ENCODE measurements at regions not wholly inside any gene's neighbourhood (a gene's known extent, or its start where the extent isn't known, plus 50 kb on each side); places are given as distances from the start of the nearest gene placed in this dataset.
"Not testable (repeated sequence)": the region's sequence is repeated elsewhere in the genome, so short reads cannot be mapped to it uniquely, and the experiment has no call there.

DNA sequence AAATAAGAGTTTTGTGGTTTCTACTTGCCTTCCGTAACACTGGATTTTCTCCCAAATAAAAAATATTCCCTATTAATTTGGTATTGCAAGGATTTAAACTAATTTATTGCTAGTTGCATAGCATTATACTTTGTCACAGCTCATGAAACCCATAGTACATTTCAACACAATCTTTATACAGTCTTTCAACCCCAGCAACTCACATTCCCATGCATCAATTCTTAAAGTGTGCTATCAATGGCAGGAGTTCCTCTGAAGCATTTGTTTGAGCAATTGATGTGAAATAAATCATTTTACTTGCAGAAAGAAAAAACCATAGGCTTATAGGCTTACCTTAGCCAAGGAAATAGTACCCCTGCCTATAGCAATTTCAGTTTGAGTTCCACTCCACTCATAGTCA, 251.9 kb downstream of the PAPSS1 start:
- no peak for DNase-seq

- DNase-seq, result no peak
Measured at GRCh38 chr4:107467461-107467860, 252.6 kb downstream of the PAPSS1 start.

DNA sequence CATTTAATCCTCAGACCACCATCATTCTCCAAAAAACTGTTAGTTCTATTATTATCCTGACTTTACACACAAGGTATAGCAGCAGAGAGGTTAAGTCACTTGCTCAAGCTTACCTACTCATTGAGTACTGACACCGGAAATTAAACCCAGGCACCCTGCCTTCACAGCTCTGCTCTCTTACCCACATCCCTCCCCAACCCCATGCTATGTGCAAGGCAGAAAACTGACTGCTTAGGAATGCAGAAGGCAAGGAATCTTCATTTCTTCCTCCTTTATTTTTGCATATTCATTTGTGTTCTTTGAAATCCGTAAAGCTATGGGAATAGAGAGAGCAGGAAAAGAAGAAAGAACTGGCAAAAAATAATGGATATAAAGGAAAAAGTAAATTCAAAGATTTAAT, 261.8 kb downstream of the PAPSS1 start:
- no peak for DNase-seq

- DNase-seq, result no peak
Measured at GRCh38 chr4:107453987-107454386, 266.0 kb downstream of the PAPSS1 start.

GRCh38 chr4:107452717-107453630, 267.1 kb downstream of the PAPSS1 start:
- no peak for DNase-seq

GRCh38 chr4:107449611-107450369, 270.2 kb downstream of the PAPSS1 start:
- no peak for DNase-seq

GRCh38 chr4:107442538-107443111, 277.4 kb downstream of the PAPSS1 start:
- DNase-seq, result no peak

DNA sequence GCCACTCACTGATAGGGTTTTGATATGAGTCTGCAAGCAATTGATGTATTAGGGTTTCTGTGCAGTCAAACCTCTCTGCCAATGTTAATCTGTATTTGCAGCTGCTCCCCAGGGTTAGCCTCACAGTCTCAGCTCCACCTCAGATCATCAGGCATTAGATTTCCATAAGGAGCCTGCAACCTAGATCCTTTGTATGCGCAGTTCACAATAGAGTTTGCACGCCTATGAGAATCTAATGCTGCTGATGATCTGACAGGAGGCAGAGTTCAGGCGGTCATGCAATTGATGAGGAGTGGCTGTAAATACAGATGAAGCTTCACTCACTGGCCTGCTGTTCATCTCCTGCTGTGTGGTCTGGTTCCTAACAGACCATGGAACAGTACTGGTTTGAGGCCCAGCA, 280.6 kb downstream of the PAPSS1 start:
- DNase-seq, result no peak

GRCh38 chr4:107436471-107436870, 283.6 kb downstream of the PAPSS1 start:
- DNase-seq, result not testable (repeated sequence)

DNA sequence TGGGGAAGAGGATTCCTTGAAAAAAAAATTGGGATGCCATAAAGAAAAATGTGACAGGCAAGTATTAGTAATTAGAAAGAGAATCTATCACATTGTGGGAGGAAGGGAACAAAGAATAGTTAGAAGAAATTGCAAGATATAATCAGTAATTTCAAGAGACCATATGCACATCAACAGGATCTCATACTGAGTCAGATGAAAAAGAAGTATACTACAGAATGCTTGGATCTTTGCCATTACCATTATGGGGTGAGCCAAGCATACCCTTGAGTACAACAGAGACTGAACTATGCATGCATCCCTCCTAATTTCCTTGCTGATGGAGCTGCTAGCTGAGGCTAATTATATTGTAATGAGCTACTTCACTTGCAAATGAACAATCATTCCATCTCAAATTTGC, 287.6 kb downstream of the PAPSS1 start:
- no peak for DNase-seq

GRCh38 chr4:107423677-107424405, 296.2 kb downstream of the PAPSS1 start:
- DNase-seq, result no peak

- not testable (repeated sequence) for DNase-seq
Measured at GRCh38 chr4:107419536-107419935, 300.5 kb downstream of the PAPSS1 start.

DNA sequence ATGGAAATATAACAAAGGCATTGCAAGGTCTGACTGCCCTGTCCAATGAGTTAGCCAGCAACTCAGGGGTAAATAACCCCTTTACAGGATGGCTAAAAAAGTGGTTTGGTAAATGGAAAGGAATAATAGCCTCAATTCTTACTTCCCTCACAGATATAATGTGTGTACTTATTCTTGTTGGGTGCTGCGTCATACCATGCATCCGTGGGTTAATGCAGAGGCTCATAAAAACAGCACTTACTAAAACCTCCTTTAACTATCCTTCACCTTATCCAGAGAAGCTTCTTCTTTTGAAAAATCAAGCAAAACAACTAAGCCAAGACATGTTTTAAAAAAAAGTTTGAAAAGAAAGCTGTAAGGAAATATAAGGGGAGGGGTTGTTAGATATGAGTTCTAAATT, 301.0 kb downstream of the PAPSS1 start:
- no peak for DNase-seq

DNA sequence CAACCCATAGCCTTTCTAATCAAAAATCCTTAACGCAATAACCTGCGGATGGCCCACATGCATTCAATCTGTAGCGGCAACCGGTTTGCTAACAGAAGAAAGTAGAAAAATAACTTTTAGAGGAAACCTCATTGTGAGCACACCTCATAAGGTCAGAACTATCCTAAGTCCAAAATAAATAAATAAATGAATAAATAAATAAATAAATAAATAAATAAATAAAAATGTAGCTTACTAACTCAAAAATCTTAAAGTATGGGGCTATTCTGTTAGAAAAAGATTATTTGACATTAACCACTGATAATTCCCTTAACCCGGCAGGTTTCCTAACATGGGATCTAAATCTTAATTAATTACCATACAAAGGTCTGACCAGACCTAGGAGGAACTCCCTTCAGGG, 304.5 kb downstream of the PAPSS1 start:
- not testable (repeated sequence) for DNase-seq

DNA sequence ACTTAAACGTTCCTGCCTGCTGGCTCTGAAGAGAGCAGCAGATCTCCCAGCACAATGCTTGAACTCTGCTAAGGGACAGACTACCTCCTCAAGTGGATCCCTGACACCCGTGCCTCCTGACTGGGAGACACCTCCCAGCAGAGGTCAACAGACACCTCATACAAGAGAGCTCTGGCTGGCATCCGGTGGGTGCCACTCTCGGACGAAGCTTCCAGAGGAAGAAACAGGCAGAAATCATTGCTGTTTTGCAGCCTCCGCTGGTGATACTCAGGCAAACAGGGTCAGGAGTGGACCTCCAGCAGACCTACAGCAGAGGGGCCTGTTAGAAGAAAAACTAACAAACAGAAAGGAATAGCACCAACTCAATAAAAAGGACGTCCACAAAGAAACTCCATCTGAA, 310.2 kb downstream of the PAPSS1 start:
- not testable (repeated sequence) for DNase-seq

DNA sequence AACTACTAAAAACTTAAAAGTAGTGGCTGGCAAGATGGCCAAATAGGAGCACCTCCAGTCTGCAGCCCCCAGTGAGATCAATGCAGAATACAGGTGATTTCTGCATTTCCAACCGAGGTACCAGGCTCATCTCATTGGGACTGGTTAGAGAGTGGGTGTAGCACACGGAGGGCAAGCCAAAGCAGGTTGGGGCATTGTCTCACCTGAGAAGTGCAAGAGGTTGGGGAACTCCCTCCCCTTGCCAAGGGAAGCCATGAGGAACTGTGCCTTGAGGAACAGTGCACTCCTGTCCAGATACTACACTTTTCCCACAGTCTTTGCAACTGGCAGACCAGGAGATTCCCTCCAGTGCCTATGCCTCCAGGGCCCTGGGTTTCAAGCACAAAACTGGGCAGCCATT, 311.1 kb downstream of the PAPSS1 start:
- no peak for DNase-seq

DNA sequence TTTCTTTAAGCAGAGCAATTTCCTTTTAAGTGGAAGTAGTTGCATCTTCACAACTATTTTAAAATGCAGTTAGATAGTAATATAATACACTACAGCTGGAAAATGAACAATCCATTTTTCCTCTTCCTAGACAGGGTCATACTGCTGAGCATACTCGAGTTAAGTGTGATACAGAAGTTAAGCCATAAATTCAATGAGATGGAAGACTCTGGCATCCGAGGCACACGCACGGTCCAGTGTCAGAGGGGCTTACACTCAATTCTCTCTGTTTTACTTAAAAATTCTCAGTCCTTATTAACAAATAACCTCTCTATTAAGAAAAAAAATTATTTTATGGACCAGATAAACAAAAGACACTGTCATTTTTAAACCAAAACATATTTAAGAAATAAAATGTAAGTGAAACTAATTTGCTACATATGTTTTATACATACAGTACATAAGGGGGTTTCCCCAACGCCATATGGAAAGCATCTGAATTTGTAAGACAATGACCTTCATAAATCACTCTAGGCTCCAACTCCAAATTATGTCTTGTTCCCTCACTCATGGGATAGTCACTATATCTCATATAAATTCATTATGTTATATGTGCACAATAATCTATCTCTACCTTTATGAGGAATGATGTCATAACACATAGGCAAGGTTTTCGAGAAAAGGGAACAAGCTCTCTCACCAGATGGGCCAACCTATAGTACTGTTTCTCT, 315.3 kb downstream of the PAPSS1 start:
- DNase-seq, result no peak

GRCh38 chr4:107402291-107402690, 317.7 kb downstream of the PAPSS1 start:
- DNase-seq, result no peak

- no peak for DNase-seq
Measured at GRCh38 chr4:107392951-107393350, 327.1 kb downstream of the PAPSS1 start.

DNA sequence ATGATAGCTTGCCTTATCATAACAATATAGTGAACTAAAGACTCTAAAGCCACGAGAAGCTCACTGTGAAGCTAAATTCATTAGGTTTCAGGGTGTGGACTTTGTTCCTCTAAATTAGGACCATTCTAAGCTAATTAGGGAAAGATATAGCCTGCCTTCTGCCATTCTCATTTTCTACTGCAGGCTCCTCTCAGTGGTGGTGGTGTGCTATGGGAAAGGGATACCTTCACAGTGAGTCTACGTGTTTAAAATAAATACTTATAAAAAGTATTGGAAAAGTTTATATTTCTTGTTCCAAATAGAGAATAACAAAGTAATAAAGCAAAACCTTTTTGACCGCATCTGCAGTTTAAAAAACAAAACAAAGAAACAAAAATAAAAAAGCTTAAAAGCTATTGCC, 327.7 kb downstream of the PAPSS1 start:
- DNase-seq, result no peak

- no peak for DNase-seq
Measured at GRCh38 chr4:107391630-107392028, 328.4 kb downstream of the PAPSS1 start.

DNA sequence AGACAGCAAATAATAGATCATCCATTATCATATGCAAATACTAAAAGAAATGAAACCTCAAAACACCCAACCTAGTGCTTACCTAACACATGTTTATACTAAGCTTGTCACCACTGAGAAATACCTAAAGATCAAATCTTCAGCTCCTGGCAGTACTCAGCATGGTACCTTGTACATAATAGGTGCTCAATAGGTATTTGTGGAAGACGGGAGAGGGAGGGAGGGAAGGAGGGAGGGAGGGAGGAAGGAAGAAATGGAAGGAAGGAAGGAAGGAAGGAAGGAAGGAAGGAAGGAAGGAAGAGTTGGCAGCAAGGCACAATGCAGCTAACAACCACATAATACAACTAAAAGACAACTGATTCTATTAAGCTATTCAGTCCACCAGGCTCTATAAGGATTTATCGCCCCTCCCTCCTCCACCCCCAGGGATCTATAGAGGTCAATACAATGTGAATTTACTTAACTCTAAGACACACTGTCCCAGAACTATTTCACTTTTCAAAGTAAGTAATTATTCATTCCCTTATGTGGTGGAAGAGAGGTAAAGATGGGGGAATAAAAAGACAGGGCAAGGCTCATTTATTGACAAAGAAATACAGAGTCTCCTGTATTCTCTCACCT, 328.9 kb downstream of the PAPSS1 start:
- no peak for DNase-seq
